H9 (cell line): ENCODE measurements at regions not wholly inside any gene's neighbourhood (a gene's known extent, or its start where the extent isn't known, plus 50 kb on each side); places are given as distances from the start of the nearest gene placed in this dataset.

Experiments used
- DNase-seq: peaks from one replicate; pipeline ENCODE4 v3.0.0-alpha.2; 2017
- H2AFZ ChIP-seq: one replicate; pipeline ENCODE4 v1.6.1; 2013; ENCODE audit warnings: mild to moderate bottlenecking, low read length, control low read depth, moderate library complexity
- H2AK5ac ChIP-seq: 2 replicates; pipeline ENCODE4 v1.6.1; 2013; ENCODE audit warnings: low read length, control low read depth, mixed read lengths; ENCODE audit not compliant: insufficient read length
- H2BK120ac ChIP-seq: one replicate; pipeline ENCODE4 v1.6.1; 2013; ENCODE audit warnings: low read depth, mild to moderate bottlenecking, low read length, control low read depth, inconsistent platforms; ENCODE audit not compliant: poor library complexity, severe bottlenecking
- H2BK12ac ChIP-seq: 2 replicates; pipeline ENCODE4 v1.6.1; 2013; ENCODE audit warnings: low read length, control low read depth, mixed read lengths, low read depth; ENCODE audit not compliant: insufficient read length
- H2BK15ac ChIP-seq: 2 replicates; pipeline ENCODE4 v1.6.1; 2013; ENCODE audit warnings: low read depth, low read length, control low read depth
- H2BK20ac ChIP-seq: one replicate; pipeline ENCODE4 v1.6.1; 2013; ENCODE audit warnings: low read depth, mild to moderate bottlenecking, low read length, control low read depth, inconsistent platforms; ENCODE audit not compliant: poor library complexity, severe bottlenecking
- H2BK5ac ChIP-seq: 2 replicates; pipeline ENCODE4 v1.6.1; 2013; ENCODE audit warnings: low read length, control low read depth, mixed read lengths; ENCODE audit not compliant: insufficient read length
- H3K14ac ChIP-seq: 2 replicates; pipeline ENCODE4 v1.6.1; 2013; ENCODE audit warnings: low read length, control low read depth; ENCODE audit not compliant: insufficient read depth
- H3K18ac ChIP-seq: 2 replicates; pipeline ENCODE4 v1.6.1; 2013; ENCODE audit warnings: low read depth, mild to moderate bottlenecking, mixed read lengths, low read length, control low read depth; ENCODE audit not compliant: insufficient read length
- H3K23ac ChIP-seq: 2 replicates; pipeline ENCODE4 v1.6.1; 2013; ENCODE audit warnings: low read length, control low read depth, mixed read lengths, low read depth; ENCODE audit not compliant: insufficient read length
- H3K23me2 ChIP-seq: 2 replicates; pipeline ENCODE4 v1.6.1; 2013; ENCODE audit warnings: low read depth, mild to moderate bottlenecking, mixed read lengths, low read length, control low read depth; ENCODE audit not compliant: insufficient read length, poor library complexity, severe bottlenecking
- H3K27ac ChIP-seq: 2 replicates; pipeline ENCODE4 v1.5.1; 2013; ENCODE audit warnings: low read length, control low read depth, mixed read lengths, low read depth; ENCODE audit not compliant: insufficient read length
- H3K27me3 ChIP-seq: 2 replicates; pipeline ENCODE4 v1.6.1; 2013; ENCODE audit warnings: low read length, control low read depth, inconsistent platforms; ENCODE audit not compliant: insufficient read depth
- H3K4ac ChIP-seq: 2 replicates; pipeline ENCODE4 v1.6.1; 2013; ENCODE audit warnings: low read depth, mild to moderate bottlenecking, control low read depth, inconsistent platforms, low read length, moderate library complexity
- H3K4me1 ChIP-seq: 2 replicates; pipeline ENCODE4 v1.6.1; 2013; ENCODE audit warnings: low read length, control low read depth, inconsistent platforms; ENCODE audit not compliant: insufficient read depth
- H3K4me2 ChIP-seq: 2 replicates; pipeline ENCODE4 v1.6.1; 2013; ENCODE audit warnings: low read length, control low read depth, mixed read lengths; ENCODE audit not compliant: insufficient read length, insufficient read depth
- H3K56ac ChIP-seq: 2 replicates; pipeline ENCODE4 v1.6.1; 2013; ENCODE audit warnings: low read depth, mild to moderate bottlenecking, mixed read lengths, low read length, control low read depth; ENCODE audit not compliant: insufficient read length
- H3K79me1 ChIP-seq: 2 replicates; pipeline ENCODE4 v1.6.1; 2013; ENCODE audit warnings: low read depth, mild to moderate bottlenecking, moderate library complexity, low read length, control low read depth, inconsistent platforms; ENCODE audit not compliant: insufficient read depth, poor library complexity, severe bottlenecking
- H3K79me2 ChIP-seq: 2 replicates; pipeline ENCODE4 v1.6.1; 2013; ENCODE audit warnings: low read length, control low read depth, inconsistent platforms; ENCODE audit not compliant: insufficient read depth
- H3K9ac ChIP-seq: 2 replicates; pipeline ENCODE4 v1.6.1; 2013; ENCODE audit warnings: low read length, control low read depth, mixed read lengths; ENCODE audit not compliant: insufficient read length; ENCODE audit errors: extremely low read depth
- H3K9me3 ChIP-seq: one replicate; pipeline ENCODE4 v1.6.1; 2013; ENCODE audit warnings: low read depth, low read length, inconsistent platforms; ENCODE audit not compliant: control insufficient read depth
- H3T11ph ChIP-seq: one replicate; pipeline ENCODE4 v1.6.1; 2013; ENCODE audit warnings: mild to moderate bottlenecking, low read length, control low read depth, inconsistent platforms
- H4K20me1 ChIP-seq: one replicate; pipeline ENCODE4 v1.6.1; 2013; ENCODE audit not compliant: control insufficient read depth, insufficient read length, insufficient read depth
- H4K5ac ChIP-seq: 2 replicates; pipeline ENCODE4 v1.6.1; 2013; ENCODE audit warnings: low read depth, mild to moderate bottlenecking, mixed read lengths, low read length, control low read depth; ENCODE audit not compliant: insufficient read length
- H4K8ac ChIP-seq: replicated peaks from 2 replicates; pipeline ENCODE4 v1.6.1; 2013; ENCODE audit warnings: low read length, control low read depth, mixed read lengths, low read depth; ENCODE audit not compliant: insufficient read length
- H4K91ac ChIP-seq: 2 replicates; pipeline ENCODE4 v1.6.1; 2013; ENCODE audit warnings: low read depth, mild to moderate bottlenecking, moderate library complexity, mixed read lengths, low read length, control low read depth; ENCODE audit not compliant: insufficient read length
- H3K27ac Mint-ChIP-seq, 3 experiments: 2 replicates in 2 of 3; 3 replicates in 1 of 3; pipeline ENCODE4 v1.8.0; 2020 to 2021; ENCODE audit warnings: mixed read lengths in 3 of 3, mild to moderate bottlenecking in 1 of 3, moderate library complexity in 1 of 3
- H3K27me3 Mint-ChIP-seq: 2 replicates; pipeline ENCODE4 v1.8.0; 2021; ENCODE audit warnings: low read depth, mild to moderate bottlenecking, moderate library complexity, mixed read lengths
- H3K36me3 Mint-ChIP-seq, 3 experiments: 2 replicates in 2 of 3; 3 replicates in 1 of 3; pipeline ENCODE4 v1.8.0; 2020 to 2021; ENCODE audit warnings: low read depth in 3 of 3, mixed read lengths in 3 of 3; ENCODE audit not compliant: insufficient read depth in 1 of 3
- H3K4me1 Mint-ChIP-seq, 2 experiments: 2 replicates each; pipeline ENCODE4 v1.8.0; 2020; ENCODE audit warnings: mixed read lengths in 2 of 2
- H3K4me3 Mint-ChIP-seq, 2 experiments: 2 replicates in 1 of 2; 3 replicates in 1 of 2; pipeline ENCODE4 v1.8.0; 2020 to 2021; ENCODE audit warnings: mild to moderate bottlenecking in 2 of 2, mixed read lengths in 2 of 2, moderate library complexity in 1 of 2
- H3K9me3 Mint-ChIP-seq, 2 experiments: 2 replicates in 1 of 2; 3 replicates in 1 of 2; pipeline ENCODE4 v1.8.0; 2020; ENCODE audit warnings: mild to moderate bottlenecking in 2 of 2, mixed read lengths in 2 of 2, moderate library complexity in 1 of 2
- WGBS: extraction: QIAGEN DNeasy Blood & Tissue Kit; methylation state at CpG from one replicate; pipeline ENCODE4 v1.1.7; 2013; ENCODE audit warnings: missing lambda C conversion rate, low lambda C conversion rate, mixed read lengths; ENCODE audit not compliant: insufficient read length; ENCODE audit errors: extremely low coverage; 5-methylcytosine and 5-hydroxymethylcytosine counted together
- TF ChIP-seq, protein P1 (sequence below): fragments of 200-600 bp; sonication (generic); conservative IDR thresholded peaks from 3 replicates; pipeline ENCODE4 v1.8.0; 2021; ENCODE audit warnings: antibody characterized with exemption, mild to moderate bottlenecking

DNA sequence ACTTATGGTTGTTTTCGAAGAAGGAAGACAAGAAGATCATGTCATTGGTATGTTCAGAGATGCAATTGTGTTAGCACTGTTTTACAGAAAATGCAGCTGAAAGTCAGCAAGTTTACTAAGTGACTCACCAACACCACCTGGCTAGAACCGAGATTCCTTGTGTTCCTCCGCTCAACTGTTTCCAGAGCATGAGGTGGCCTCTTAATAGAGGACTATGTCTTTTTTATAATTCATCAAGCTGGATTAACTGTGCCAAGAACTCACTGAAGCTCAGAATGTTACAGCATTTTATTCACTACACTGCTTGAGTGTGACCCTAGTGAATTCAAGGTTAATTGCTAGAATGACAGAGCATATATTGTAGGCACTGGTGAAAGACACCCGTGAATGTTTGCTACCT, 1573.5 kb upstream of the TENM3 start:
- DNase-seq: no peak

More for the DNA sequence above, 1573.5 kb upstream of the TENM3 start:
- no peak overlapping the region for H3K18ac ChIP-seq
- no peaks in the 10 kb centered on the region for H4K20me1 ChIP-seq
- H3K79me1 ChIP-seq: no peaks in the 10 kb centered on the region
- no peak overlapping the region for H3K4ac ChIP-seq
- H3K27ac Mint-ChIP-seq: no peak overlapping the region
- no peaks in the 10 kb centered on the region for H3K79me2 ChIP-seq
- no peak overlapping the region for H2BK20ac ChIP-seq
- no peak overlapping the region for H2BK15ac ChIP-seq
- no peak overlapping the region for H3K23ac ChIP-seq
- no peak overlapping the region for H3T11ph ChIP-seq
- H3K9me3 Mint-ChIP-seq: no peaks in the 10 kb centered on the region
- H3K27ac ChIP-seq: no peak overlapping the region
- peaks cover 4 to 8% of the 10 kb centered on the region in 2 experiments for H3K4me1 Mint-ChIP-seq
- H3K4me3 Mint-ChIP-seq: no peak overlapping the region
- no peak overlapping the region for H3K14ac ChIP-seq
- no peak overlapping the region for H2AK5ac ChIP-seq
- no peak overlapping the region for H3K9ac ChIP-seq
- WGBS: no CpG with 5 or more reads among the region's 4 CpGs
- H3K27me3 Mint-ChIP-seq: no peaks in the 10 kb centered on the region
- H4K91ac ChIP-seq: no peak overlapping the region
- H2BK5ac ChIP-seq: no peak overlapping the region
- no peak overlapping the region for H3K56ac ChIP-seq
- TF ChIP-seq, protein P1, sequence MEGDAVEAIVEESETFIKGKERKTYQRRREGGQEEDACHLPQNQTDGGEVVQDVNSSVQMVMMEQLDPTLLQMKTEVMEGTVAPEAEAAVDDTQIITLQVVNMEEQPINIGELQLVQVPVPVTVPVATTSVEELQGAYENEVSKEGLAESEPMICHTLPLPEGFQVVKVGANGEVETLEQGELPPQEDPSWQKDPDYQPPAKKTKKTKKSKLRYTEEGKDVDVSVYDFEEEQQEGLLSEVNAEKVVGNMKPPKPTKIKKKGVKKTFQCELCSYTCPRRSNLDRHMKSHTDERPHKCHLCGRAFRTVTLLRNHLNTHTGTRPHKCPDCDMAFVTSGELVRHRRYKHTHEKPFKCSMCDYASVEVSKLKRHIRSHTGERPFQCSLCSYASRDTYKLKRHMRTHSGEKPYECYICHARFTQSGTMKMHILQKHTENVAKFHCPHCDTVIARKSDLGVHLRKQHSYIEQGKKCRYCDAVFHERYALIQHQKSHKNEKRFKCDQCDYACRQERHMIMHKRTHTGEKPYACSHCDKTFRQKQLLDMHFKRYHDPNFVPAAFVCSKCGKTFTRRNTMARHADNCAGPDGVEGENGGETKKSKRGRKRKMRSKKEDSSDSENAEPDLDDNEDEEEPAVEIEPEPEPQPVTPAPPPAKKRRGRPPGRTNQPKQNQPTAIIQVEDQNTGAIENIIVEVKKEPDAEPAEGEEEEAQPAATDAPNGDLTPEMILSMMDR: no peak
- no peak overlapping the region for H2BK12ac ChIP-seq
- H4K5ac ChIP-seq: no peak overlapping the region
- no peaks in the 10 kb centered on the region for H3K9me3 ChIP-seq
- no peaks in the 10 kb centered on the region for H3K27me3 ChIP-seq
- no peak overlapping the region for H4K8ac ChIP-seq
- H3K36me3 Mint-ChIP-seq: no peaks in the 10 kb centered on the region
- no peaks in the 10 kb centered on the region for H3K23me2 ChIP-seq
- H3K4me1 ChIP-seq: peaks cover 1% of the 10 kb centered on the region; the same call in 1 of the 2 replicates
- no peak overlapping the region for H2AFZ ChIP-seq
- no peak overlapping the region for H3K4me2 ChIP-seq
- no peak overlapping the region for H2BK120ac ChIP-seq
